T-helper 17 cell (primary cell): ENCODE measurements at regions not wholly inside any gene's neighbourhood (a gene's known extent, or its start where the extent isn't known, plus 50 kb on each side); places are given as distances from the start of the nearest gene placed in this dataset.

Experiments used
- ATAC-seq: fragments of 150-1000 bp; cut with Tn5 transposase; 2 replicates; pipeline ENCODE4 v1.10.0; 2021; ENCODE audit warnings: mild to moderate bottlenecking, moderate library complexity
- DNase-seq, 3 donors: peaks; one replicate each; pipeline versions ENCODE4 v3.0.0 to v3.0.0-alpha.2; 2020 to 2021
- H3K9me3 ChIP-seq: one replicate; pipeline ENCODE4 v1.7.0; 2013; ENCODE audit warnings: low read length, mild to moderate bottlenecking; ENCODE audit not compliant: control insufficient read depth, poor library complexity, severe bottlenecking
- H3K27ac Mint-ChIP-seq: one replicate; pipeline ENCODE4 v1.8.0; 2022; ENCODE audit warnings: mild to moderate bottlenecking, moderate library complexity, mixed read lengths
- H3K27me3 Mint-ChIP-seq: one replicate; pipeline ENCODE4 v1.8.0; 2022; ENCODE audit warnings: mixed read lengths
- H3K36me3 Mint-ChIP-seq: one replicate; pipeline ENCODE4 v1.8.0; 2022; ENCODE audit warnings: low read depth, mixed read lengths
- H3K4me1 Mint-ChIP-seq: one replicate; pipeline ENCODE4 v1.8.0; 2022; ENCODE audit warnings: mild to moderate bottlenecking, mixed read lengths
- H3K4me3 Mint-ChIP-seq: one replicate; pipeline ENCODE4 v1.8.0; 2022; ENCODE audit warnings: mild to moderate bottlenecking, moderate library complexity, mixed read lengths

DNA sequence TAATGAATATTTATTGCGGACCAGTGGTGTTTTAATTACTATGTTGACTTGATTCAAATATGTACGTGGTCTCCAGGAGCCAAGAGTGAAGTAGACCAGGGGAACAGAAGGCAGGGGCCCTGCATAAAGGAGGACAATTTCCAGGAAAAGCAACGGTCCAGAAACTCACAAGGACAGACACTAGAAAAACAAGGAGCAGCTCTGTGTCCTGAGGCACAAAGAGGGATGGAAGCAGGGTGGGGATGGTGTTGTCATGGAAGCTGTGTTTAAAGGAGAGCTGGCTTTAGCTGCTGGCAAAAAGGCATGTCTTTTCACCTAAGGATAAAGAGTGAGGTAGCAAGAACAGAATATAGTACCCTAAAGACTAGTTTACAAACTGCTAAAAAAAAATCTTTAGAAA, 254.1 kb upstream of the TENM3 start:
- ATAC-seq (no peak), DNase-seq (no peak)
- H3K36me3 Mint-ChIP-seq: no peaks in the 10 kb centered on the region
- H3K4me1 Mint-ChIP-seq: no peaks in the 10 kb centered on the region
- H3K27ac Mint-ChIP-seq: no peak overlapping the region
- no peaks in the 10 kb centered on the region for H3K27me3 Mint-ChIP-seq
- no peak overlapping the region for H3K4me3 Mint-ChIP-seq
- no peaks in the 10 kb centered on the region for H3K9me3 ChIP-seq

DNA sequence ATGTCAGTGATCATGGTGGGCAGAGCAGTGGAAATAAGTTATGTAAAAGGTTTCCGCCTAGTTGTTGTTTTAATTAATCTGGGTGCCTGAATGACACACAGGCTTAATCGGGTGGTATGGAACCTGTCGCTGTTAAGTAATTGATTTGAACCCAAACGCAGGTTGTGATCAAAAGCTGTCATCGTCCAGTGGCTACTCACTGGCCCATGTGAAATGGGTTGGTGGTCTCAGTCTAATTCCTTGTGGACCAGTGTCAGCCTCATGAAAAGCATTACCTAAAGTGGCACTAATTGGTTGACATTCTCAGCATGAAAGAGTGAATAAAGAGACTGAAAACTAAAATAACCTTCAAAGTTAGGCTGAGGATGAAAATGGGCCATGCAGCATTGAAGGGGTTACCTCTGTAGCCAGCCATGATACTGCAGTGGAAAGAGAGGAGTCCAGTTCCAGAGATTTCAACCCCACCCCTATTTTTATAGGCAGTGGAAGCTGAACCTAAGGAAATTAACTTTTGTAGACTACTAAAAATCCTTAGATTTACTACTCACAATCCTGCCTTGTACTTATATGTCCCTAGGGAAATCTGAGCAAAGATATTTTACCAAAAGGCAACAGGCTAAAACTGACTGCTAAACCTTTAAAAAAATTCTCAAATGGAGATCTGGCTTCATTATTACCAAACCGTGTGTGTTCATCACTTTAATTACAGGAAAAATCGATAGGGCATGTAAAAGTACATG, 251.7 kb upstream of the TENM3 start:
- Mint-ChIP-seq H3K36me3 (no peaks in the 10 kb centered on the region), H3K27ac (no peak overlapping the region), H3K4me3 (no peak overlapping the region), H3K27me3 (no peaks in the 10 kb centered on the region), H3K4me1 (no peaks in the 10 kb centered on the region)
- ATAC-seq (no peak), DNase-seq (no peak)
- H3K9me3 ChIP-seq: no peaks in the 10 kb centered on the region

DNA sequence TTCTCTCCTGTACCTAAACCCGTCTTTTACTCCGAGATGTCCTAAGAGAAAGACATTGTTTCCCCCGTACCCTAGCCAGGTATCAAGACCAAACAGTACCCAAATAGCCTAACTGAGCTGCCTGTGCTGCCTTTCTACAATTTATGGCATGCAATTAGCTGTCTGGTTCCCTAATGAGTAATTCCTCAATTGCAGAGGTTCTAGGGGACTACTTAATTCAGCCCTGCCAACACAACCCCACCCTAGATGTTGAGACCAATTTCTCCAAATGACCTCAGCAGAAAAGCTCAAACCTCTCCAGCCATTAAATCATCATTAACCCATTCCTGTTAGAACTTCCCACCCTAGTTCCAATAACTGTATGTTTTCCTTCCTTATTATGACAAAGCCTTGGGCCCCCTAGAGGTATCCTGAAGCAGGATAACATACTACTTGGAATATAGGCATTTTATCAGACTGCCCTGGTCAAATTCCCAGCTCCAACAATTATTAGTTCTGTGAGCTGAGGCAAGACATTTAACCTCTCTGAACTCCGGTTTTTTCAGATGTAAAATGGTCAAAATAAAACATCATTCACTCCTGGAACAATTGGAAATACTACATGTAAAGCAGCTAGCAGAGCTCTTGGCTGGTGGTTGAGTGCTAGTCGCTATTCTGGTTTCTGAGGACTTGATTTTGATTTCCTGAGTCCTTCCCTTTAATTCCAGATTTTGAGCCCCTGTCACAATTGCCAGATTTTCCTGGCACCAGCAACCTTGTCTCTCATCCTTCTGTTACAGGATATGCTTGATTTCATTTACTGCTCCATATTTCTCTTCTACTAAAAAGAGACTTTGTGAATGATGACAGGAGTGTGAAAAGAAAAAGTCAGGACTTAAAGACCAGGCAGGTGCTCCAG, 244.6 kb upstream of the TENM3 start:
- no peaks in the 10 kb centered on the region for H3K9me3 ChIP-seq
- DNase-seq (no peak), ATAC-seq (no peak)
- Mint-ChIP-seq H3K4me1 (no peaks in the 10 kb centered on the region), H3K4me3 (no peak overlapping the region), H3K27ac (no peak overlapping the region), H3K27me3 (no peaks in the 10 kb centered on the region), H3K36me3 (no peaks in the 10 kb centered on the region)

DNA sequence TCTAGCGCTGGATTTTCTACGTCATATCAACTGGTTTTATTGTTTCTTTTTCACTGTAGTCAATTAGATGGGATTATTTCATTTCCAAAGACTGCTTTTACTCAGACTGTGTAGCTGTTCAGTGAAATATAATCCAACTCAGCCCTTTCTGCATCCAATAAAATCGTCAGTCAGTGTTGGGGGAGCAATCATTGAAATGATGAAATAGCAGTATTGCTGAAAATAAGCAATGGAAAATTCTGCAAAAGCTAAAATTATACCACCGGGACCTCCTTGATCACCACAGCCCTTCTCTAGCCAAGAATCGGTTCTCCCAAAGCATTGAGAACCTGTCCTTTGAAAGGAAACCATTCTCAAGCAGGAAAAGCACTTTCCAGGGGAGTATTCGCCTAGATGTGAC, 243.1 kb upstream of the TENM3 start:
- H3K36me3 Mint-ChIP-seq: no peaks in the 10 kb centered on the region
- ATAC-seq: no peak

DNA sequence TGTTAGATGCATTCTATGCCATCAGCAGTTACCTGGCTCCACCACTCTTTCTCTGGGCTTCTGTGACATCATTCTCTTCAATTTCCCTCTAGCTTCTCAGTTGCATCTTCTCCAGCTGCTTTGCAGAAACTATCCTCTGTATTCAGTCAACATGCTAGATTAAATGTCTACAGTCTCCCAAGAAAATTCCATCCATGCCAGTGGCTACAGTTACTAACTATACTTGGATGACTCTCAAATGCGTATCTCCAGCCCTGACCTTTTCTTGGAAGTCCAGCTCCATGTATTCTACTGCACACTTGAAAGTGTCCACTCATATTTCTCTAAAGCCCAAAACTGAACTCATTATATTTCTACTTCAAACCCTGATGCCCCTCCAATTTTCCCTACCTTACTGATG, 232.3 kb upstream of the TENM3 start:
- no peak overlapping the region for H3K4me3 Mint-ChIP-seq
- no peaks in the 10 kb centered on the region for H3K27me3 Mint-ChIP-seq
- H3K4me1 Mint-ChIP-seq: no peaks in the 10 kb centered on the region
- H3K27ac Mint-ChIP-seq: no peak overlapping the region
- no peaks in the 10 kb centered on the region for H3K9me3 ChIP-seq
- no peak for ATAC-seq
- no peaks in the 10 kb centered on the region for H3K36me3 Mint-ChIP-seq
- DNase-seq: no peak

More for the DNA sequence above, 243.1 kb upstream of the TENM3 start:
- Mint-ChIP-seq H3K27ac (no peak overlapping the region), H3K27me3 (no peaks in the 10 kb centered on the region), H3K4me1 (no peaks in the 10 kb centered on the region), H3K4me3 (no peak overlapping the region)
- H3K9me3 ChIP-seq: no peaks in the 10 kb centered on the region
- DNase-seq: no peak

DNA sequence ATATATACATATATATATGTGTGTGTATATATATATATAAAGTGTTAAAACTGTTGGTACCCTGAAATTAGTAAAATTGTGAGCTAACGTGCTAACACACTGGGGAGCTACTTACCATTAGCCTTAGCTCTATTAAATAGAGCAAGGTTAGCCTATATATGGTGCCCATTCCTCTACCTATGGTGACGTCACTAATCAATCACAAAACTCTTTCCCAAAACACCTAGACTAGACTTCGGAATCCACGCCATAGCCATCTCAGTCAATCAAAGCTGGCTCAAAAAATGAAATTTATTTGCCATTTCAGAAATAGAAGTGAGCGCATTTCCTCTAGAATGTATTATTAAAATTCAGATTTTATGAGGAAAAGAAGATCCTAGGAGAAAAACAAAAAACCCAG, 229.0 kb upstream of the TENM3 start:
- no peaks in the 10 kb centered on the region for H3K9me3 ChIP-seq
- no peaks in the 10 kb centered on the region for H3K4me1 Mint-ChIP-seq
- no peaks in the 10 kb centered on the region for H3K36me3 Mint-ChIP-seq
- no peak overlapping the region for H3K4me3 Mint-ChIP-seq
- H3K27ac Mint-ChIP-seq: no peak overlapping the region
- no peaks in the 10 kb centered on the region for H3K27me3 Mint-ChIP-seq
- DNase-seq (no peak), ATAC-seq (no peak)

DNA sequence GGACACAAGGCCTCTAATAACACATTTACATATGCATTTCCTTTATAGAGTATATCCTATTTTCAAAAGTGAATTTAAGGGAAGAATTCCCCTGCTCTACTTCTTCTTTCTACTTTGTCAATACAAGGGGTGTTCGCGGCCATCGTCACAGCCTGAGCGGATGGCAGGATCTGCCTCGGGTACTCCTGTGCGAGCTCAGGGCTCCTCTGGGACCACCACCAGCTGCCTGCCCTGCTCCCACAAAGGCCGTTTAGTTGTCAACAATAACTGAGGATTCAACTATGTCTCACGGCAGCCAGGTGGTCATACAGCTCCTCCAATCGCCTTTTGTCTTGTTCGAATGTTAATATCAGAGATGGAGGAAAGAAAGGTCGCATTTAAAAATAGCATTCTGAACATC, 228.2 kb upstream of the TENM3 start:
- ATAC-seq: no peak
- no peak overlapping the region for H3K4me3 Mint-ChIP-seq
- no peaks in the 10 kb centered on the region for H3K9me3 ChIP-seq
- H3K4me1 Mint-ChIP-seq: no peaks in the 10 kb centered on the region
- no peaks in the 10 kb centered on the region for H3K36me3 Mint-ChIP-seq
- H3K27ac Mint-ChIP-seq: no peak overlapping the region
- DNase-seq: no peak
- H3K27me3 Mint-ChIP-seq: no peaks in the 10 kb centered on the region

DNA sequence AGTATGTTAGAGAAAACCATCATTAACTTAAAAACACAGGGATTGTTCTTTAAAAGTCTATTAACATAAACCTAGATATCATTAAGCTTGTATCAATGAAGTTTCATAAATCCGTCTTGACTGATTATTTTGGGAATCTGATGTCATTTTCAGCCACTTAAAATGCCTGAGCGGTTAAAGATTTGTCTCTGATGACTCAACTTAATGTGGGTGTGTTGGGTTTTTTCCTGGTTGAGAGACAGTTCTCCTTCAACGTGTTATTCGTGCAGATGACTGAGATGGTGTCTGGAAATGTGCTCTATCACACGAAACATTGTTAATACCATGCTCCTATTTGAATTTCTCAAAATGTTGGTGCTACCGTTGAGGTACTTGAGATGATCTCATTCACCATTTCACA, 227.3 kb upstream of the TENM3 start:
- DNase-seq (no peak), ATAC-seq (no peak)
- Mint-ChIP-seq H3K27ac (no peak overlapping the region), H3K4me1 (no peaks in the 10 kb centered on the region), H3K36me3 (no peaks in the 10 kb centered on the region), H3K27me3 (no peaks in the 10 kb centered on the region), H3K4me3 (no peak overlapping the region)
- no peaks in the 10 kb centered on the region for H3K9me3 ChIP-seq

DNA sequence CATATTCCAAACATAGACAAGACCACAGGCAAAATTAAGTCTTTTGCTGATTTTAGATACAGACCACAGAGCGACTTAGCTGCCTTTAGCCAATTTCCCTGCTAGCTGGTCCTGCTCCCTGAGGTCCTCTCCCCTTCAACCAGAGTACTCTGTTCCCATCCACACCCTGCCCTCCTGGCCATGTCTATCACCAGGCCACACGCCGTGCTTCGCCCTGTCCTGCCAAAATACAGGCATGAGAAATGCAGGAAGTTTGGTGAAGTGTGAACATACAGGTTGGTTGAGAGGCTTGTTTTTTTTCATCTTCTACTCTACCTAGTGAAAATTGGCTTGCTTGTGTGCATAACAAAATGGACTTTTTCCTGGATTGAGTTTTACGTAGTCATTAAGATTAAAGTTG, 226.2 kb upstream of the TENM3 start:
- no peak for ATAC-seq
- Mint-ChIP-seq H3K27me3 (no peaks in the 10 kb centered on the region), H3K27ac (no peak overlapping the region), H3K4me1 (no peaks in the 10 kb centered on the region), H3K36me3 (no peaks in the 10 kb centered on the region), H3K4me3 (no peak overlapping the region)
- DNase-seq: no peak
- no peaks in the 10 kb centered on the region for H3K9me3 ChIP-seq

DNA sequence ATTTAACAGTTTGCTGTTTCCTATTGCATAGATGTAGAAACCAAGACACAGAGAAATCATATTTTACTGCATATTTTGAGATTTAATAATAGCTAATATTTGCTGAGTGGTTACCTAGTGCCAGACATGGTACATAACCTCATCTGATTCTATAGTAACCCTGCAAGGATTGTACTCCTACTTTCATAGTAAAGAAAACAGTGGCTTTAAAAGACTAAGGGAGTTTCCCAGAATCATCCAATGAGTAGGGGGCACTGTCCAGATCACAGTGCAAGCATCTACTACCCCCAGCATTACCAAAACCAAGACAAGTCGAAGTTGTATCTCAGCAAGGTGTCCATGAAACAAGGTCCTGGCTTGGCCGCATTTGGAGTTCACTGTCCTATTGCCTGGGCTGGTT, 224.5 kb upstream of the TENM3 start:
- Mint-ChIP-seq H3K27ac (no peak overlapping the region), H3K36me3 (no peaks in the 10 kb centered on the region), H3K27me3 (no peaks in the 10 kb centered on the region), H3K4me3 (no peak overlapping the region), H3K4me1 (no peaks in the 10 kb centered on the region)
- DNase-seq: no peak
- ATAC-seq: no peak
- H3K9me3 ChIP-seq: no peaks in the 10 kb centered on the region

DNA sequence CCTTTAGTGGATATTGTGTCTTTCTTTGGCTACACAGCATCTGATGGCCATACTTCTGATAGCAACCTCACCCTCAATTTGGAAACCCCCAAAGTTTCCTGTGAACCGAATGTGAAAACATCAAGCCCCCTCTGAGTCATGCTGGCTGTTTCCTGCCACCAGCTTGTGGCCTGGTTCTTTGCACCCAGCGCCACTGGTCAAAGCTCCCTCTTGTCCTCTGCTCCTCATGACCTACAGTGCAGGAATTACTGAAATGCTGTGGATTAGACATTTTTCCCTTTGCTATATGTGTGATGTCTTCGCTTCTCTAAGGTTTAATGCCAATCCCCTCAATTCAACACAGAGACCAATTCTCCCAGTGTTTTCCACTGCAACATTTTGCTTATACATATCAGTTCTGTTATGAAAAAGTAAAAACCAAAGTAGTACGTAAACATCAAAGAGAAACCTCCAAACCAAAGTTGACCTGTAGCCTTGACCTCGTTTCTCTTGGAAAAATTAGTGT, 224.0 kb upstream of the TENM3 start:
- H3K4me3 Mint-ChIP-seq: no peak overlapping the region
- H3K27ac Mint-ChIP-seq: no peak overlapping the region
- H3K27me3 Mint-ChIP-seq: no peaks in the 10 kb centered on the region
- ATAC-seq (no peak), DNase-seq (no peak)
- H3K36me3 Mint-ChIP-seq: no peaks in the 10 kb centered on the region
- H3K9me3 ChIP-seq: no peaks in the 10 kb centered on the region
- H3K4me1 Mint-ChIP-seq: no peaks in the 10 kb centered on the region

DNA sequence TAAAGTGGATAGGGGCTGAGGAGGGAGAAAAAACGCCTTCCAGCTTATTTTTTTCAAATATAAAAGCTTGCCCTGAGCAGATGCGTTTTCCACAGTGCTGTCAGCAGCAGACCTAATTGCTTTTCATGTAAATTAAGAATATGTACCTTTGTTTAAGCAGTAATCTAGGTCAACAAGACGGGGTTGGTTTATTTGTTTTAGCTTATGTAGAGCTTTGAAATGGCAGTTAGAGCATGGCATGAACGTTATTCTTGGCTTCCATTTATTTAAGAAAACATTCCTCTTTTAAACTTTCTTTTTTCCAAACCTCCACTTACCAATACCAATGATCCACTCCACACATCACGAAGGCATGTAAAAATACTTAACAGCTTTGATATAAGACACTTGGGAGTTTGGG, 220.3 kb upstream of the TENM3 start:
- ATAC-seq (no peak), DNase-seq (no peak)
- no peaks in the 10 kb centered on the region for H3K36me3 Mint-ChIP-seq
- H3K9me3 ChIP-seq: no peaks in the 10 kb centered on the region
- no peaks in the 10 kb centered on the region for H3K27me3 Mint-ChIP-seq
- no peaks in the 10 kb centered on the region for H3K4me1 Mint-ChIP-seq
- H3K4me3 Mint-ChIP-seq: no peak overlapping the region
- no peak overlapping the region for H3K27ac Mint-ChIP-seq

DNA sequence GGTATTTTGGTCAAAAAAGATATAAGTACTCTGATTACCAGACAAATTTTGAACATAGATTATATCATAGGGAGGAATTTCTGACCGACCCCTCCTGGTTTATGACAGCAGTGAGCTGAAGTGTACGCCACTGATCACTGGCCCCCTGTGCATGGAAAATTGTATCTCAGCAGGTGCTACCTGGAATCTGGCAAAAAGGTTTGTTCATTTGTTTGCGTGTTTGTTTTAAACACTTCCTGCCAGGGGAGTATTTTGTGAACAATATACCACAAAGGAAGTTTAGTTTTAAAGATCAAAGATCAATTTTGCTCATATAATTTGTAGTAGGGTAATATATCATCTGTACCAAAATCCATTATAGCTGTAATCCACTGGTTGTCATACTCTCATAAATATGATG, 219.7 kb upstream of the TENM3 start:
- no peak overlapping the region for H3K4me3 Mint-ChIP-seq
- no peaks in the 10 kb centered on the region for H3K27me3 Mint-ChIP-seq
- no peak overlapping the region for H3K27ac Mint-ChIP-seq
- H3K36me3 Mint-ChIP-seq: no peaks in the 10 kb centered on the region
- DNase-seq: no peak
- H3K4me1 Mint-ChIP-seq: no peaks in the 10 kb centered on the region
- ATAC-seq: no peak
- H3K9me3 ChIP-seq: no peaks in the 10 kb centered on the region

DNA sequence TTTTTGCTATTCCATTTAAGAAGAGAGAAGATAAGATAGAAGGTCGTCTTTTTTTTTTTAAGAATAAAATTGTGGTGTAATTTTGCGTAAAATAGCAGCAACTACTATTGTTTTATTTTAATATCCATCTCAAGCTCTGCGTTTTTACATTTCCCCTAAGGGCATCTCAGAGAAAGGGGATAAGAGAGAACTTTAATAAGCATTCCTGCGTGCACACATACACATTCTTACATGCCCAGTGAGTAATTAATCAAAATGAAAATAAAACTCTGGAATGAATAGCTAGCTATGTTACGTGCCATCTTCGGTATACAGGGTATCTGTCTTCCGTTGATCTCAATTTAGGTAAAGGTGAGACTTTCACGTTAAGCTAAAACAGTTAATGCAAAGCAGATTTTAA, 200.3 kb upstream of the TENM3 start:
- Mint-ChIP-seq H3K4me1 (no peaks in the 10 kb centered on the region), H3K36me3 (no peaks in the 10 kb centered on the region), H3K4me3 (no peak overlapping the region), H3K27ac (no peak overlapping the region), H3K27me3 (no peaks in the 10 kb centered on the region)
- DNase-seq (no peak), ATAC-seq (no peak)
- H3K9me3 ChIP-seq: no peaks in the 10 kb centered on the region
